ACC112 (cell line): ENCODE measurements at regions not wholly inside any gene's neighbourhood (a gene's known extent, or its start where the extent isn't known, plus 50 kb on each side); places are given as distances from the start of the nearest gene placed in this dataset.

Experiments used
- H2AFZ ChIP-seq: fragments of 200-600 bp; sonication (generic); one replicate; pipeline ENCODE4 v1.6.0; 2017; ENCODE audit warnings: antibody characterized with exemption, low read length; ENCODE audit not compliant: unreplicated experiment
- H3K27ac ChIP-seq: fragments of 200-600 bp; sonication (generic); 2 replicates; pipeline ENCODE4 v1.5.1; 2014; ENCODE audit warnings: low read depth, mild to moderate bottlenecking, antibody characterized with exemption, low read length, moderate library complexity
- H3K27me3 ChIP-seq: fragments of 200-600 bp; sonication (generic); 2 replicates; pipeline ENCODE4 v1.6.1; 2014; ENCODE audit warnings: mild to moderate bottlenecking, antibody characterized with exemption, low read length, moderate library complexity, mixed read lengths; ENCODE audit not compliant: insufficient read depth
- H3K36me3 ChIP-seq: fragments of 200-600 bp; sonication (generic); 2 replicates; pipeline ENCODE4 v1.6.1; 2016; ENCODE audit warnings: mild to moderate bottlenecking, antibody characterized with exemption, low read length, moderate library complexity, mixed read lengths; ENCODE audit not compliant: insufficient read depth
- H3K4me1 ChIP-seq: fragments of 200-600 bp; sonication (generic); one replicate; pipeline ENCODE4 v1.6.1; 2016; ENCODE audit warnings: low read length, mixed read lengths; ENCODE audit not compliant: insufficient read depth, unreplicated experiment, control insufficient read depth
- H3K4me3 ChIP-seq: fragments of 200-600 bp; sonication (generic); 2 replicates; pipeline ENCODE4 v1.5.1; 2014; ENCODE audit warnings: mild to moderate bottlenecking, low read depth, low read length
- H3K79me2 ChIP-seq: fragments of 200-600 bp; sonication (generic); one replicate; pipeline ENCODE4 v1.6.0; 2016; ENCODE audit warnings: low read length; ENCODE audit not compliant: control insufficient read depth, unreplicated experiment, insufficient read depth

DNA sequence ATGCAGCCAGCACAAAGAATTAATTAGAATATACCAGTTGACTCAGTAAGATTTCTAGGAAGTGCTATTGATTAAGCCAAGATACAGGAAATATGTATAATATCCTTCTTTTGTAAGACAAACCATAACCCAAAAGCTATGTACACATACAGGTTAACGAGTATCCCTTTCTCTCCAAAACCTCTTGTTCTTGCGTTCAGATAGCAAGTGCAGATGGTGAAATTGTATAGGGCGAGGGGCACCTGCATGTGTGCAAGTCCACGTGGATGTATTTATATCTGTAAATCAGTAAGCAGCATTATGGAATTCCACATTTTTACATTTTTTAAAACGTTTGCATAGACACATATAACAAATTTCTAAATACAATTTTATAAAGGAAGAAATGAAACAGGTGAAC lies 228.6 kb downstream of the TBXT start:
- Histone ChIP-seq H3K4me3 (no peak overlapping the region), H3K4me1 (no peaks in the 10 kb centered on the region), H3K36me3 (no peaks in the 10 kb centered on the region), H3K79me2 (no peaks in the 10 kb centered on the region), H3K27ac (no peak overlapping the region), H3K27me3 (peaks cover 3% of the 10 kb centered on the region; the same call in 1 of the 2 replicates), H2AFZ (no peak overlapping the region)

DNA sequence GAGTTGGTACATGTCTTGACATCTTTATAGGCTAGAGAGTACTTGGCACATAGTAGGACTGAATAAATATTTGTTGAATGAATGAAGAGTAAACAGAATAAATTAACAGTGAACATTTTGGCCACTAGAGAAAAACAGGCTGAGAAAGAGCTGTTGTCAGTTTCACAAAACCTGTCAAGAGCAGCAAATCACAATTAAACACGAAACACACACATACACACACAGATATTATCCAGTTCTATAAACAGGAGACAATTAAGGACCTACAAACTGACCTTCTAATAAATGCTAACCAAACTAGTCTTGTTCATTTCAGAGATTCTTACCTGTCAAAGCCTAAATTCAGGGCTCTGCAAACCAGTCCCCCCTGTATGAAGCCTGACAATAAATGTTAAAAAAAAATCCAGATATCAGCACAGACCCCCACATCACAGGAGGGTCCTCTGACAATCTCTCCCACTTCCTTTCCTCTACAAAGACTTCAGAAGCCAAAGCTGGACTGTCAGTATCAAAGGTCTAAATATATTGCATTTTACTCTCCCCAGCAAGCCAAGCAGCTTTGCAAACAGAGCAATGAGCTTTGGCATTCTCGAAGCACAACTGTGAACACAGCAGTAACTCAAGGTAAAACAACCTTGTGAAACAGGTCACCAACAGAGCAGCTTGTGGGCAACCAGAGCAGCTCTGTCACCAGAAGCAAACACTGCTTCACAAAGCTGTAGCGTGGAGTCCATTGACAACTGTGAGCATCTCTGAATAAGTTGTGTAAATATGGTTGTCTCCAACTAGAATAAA lies 229.9 kb downstream of the TBXT start:
- Histone ChIP-seq H3K4me3 (no peak overlapping the region), H3K79me2 (no peaks in the 10 kb centered on the region), H3K27ac (no peak overlapping the region), H3K36me3 (no peaks in the 10 kb centered on the region), H2AFZ (no peak overlapping the region), H3K4me1 (no peaks in the 10 kb centered on the region), H3K27me3 (peaks cover 3% of the 10 kb centered on the region; the same call in 1 of the 2 replicates)

DNA sequence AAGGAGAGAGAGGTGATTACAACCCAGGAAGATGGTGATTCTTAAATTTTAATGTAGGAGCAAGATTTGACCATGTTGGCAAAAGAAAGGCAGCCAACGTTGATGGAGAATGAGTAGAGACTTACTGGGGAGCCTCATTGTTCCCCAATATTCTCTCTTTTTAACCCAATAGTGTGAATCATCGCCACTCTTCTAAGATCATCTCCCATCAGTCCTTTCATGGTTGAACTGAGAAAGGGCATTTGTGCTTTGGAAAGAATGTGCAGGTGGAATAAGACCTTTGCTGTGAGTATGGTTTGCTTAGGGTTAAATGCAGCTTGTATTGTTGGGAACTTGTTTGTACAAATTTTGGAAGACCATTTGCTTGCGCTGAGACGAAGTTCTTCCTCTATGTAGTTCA lies 231.0 kb downstream of the TBXT start:
- no peak overlapping the region for H3K4me3 ChIP-seq
- no peaks in the 10 kb centered on the region for H3K79me2 ChIP-seq
- no peak overlapping the region for H3K27ac ChIP-seq
- H3K27me3 ChIP-seq = peaks cover 3% of the 10 kb centered on the region; the same call in 1 of the 2 replicates
- H2AFZ ChIP-seq = no peak overlapping the region
- H3K36me3 ChIP-seq = no peaks in the 10 kb centered on the region
- H3K4me1 ChIP-seq = no peaks in the 10 kb centered on the region

DNA sequence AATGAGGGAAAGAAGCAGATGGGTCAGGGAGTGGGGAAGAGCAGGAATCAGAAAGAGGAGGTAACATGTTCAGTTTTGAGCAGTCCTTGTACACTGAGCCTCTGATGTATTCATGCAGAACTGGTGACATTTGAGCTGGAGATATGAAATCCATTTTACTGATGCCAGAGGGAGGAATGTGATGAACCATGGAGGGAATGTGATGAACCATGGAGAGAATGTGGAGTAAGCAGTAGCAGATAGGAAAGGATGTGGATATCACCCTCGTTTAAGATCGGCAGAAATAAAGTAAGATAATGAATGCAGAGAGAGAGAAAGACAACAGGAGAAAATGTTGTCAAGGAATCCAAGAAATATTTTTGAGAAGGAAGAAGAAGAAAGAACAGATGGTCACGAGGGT lies 231.6 kb downstream of the TBXT start:
- H3K27ac ChIP-seq = no peak overlapping the region
- H2AFZ ChIP-seq = no peak overlapping the region
- peaks cover 3% of the 10 kb centered on the region; the same call in 1 of the 2 replicates for H3K27me3 ChIP-seq
- H3K36me3 ChIP-seq = no peaks in the 10 kb centered on the region
- H3K4me3 ChIP-seq = no peak overlapping the region
- H3K4me1 ChIP-seq = no peaks in the 10 kb centered on the region
- no peaks in the 10 kb centered on the region for H3K79me2 ChIP-seq

DNA sequence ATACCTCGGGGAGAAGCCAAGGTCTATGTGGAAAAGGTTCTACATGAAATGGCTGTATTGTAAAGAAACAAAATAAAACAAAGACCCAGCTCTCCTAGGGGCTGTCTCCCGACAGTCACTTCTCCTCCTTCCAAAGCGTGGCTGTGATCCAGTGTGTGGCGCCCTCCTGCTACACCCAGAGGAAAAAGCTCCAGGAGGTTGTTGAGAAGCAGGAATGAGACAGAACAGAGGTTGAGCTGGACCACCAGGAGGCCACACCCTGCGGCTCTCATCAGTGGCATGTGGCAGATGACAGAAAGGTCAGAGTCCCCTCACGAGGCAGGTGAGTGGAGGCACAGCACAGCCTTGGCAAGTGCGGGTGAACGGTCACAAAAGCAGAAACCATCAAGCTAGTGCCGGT lies 236.0 kb downstream of the TBXT start:
- no peak overlapping the region for H2AFZ ChIP-seq
- no peaks in the 10 kb centered on the region for H3K36me3 ChIP-seq
- no peak overlapping the region for H3K4me3 ChIP-seq

DNA sequence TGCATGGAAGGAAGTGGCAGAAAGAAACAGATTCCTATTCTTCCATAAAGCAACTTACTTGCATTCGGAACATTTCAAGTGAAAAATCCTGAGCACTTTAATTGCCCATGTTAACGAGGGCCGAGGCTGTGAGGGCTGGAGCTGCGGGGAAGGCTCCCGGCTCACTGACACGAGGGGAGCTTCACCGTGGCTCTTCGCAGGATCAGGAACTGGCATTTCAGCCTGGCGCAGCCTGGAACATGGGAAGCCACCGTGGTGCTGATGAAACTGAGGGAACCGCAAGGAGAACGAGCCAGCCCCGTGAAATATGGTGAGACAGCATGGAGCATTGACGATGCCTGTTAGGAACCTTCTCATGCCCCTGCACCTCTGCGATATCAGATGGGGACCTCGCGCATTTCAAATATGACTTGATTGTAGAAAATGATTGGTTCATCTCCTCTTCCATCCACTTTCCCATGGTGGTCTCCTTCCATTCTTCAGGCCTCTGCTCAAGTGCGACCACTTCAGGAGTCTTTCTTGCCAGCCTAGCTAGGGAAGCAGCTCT lies 236.9 kb downstream of the TBXT start:
- no peak overlapping the region for H3K27ac ChIP-seq
- H3K4me3 ChIP-seq = no peak overlapping the region
- no peaks in the 10 kb centered on the region for H3K4me1 ChIP-seq
- no peaks in the 10 kb centered on the region for H3K79me2 ChIP-seq
- H2AFZ ChIP-seq = no peak overlapping the region
- no peaks in the 10 kb centered on the region for H3K27me3 ChIP-seq
- H3K36me3 ChIP-seq = no peaks in the 10 kb centered on the region

More for the DNA sequence above, 236.0 kb downstream of the TBXT start:
- no peaks in the 10 kb centered on the region for H3K79me2 ChIP-seq
- H3K27me3 ChIP-seq = peaks cover 3% of the 10 kb centered on the region; the same call in 1 of the 2 replicates
- no peak overlapping the region for H3K27ac ChIP-seq
- H3K4me1 ChIP-seq = no peaks in the 10 kb centered on the region

DNA sequence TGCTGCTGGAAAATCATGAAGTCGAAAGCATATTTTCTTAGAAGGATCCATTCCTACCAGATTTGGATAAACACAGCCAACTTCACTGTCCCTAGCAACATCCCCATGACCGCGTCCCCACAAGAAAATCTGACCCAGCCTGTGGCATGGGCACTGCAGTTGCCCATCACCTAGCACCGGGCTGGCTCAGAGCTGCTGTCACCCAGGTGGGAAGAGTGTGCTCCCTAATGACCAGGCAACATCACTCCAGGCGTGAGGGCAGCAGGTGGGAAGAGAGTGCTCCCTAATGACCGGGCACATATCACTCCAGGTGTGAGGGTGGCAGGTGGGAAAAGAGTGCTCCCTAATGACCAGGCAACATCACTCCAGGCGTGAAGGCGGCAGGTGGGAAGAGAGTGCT lies 238.0 kb downstream of the TBXT start:
- Histone ChIP-seq H3K36me3 (no peaks in the 10 kb centered on the region), H3K4me1 (no peaks in the 10 kb centered on the region), H3K79me2 (no peaks in the 10 kb centered on the region), H3K27ac (no peak overlapping the region), H2AFZ (no peak overlapping the region), H3K27me3 (no peaks in the 10 kb centered on the region), H3K4me3 (no peak overlapping the region)

DNA sequence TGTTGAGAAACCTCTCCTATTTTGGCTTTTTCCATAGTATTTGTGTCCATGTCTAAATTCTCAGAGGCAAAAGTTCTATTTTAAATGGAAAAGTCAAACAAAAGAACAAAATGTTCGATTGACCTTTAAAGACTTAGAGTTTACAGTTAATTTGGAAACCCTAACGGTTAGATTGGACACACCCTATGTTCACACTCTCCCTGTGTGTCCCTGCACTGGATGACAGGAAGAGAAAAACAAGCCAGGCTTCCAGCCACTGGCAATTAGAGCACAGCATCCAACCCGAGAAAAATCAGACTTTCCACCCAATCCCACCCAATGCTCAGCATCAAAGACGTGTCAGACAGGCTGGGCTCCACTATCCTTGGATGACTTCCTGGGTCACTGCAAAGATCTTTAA lies 241.3 kb downstream of the TBXT start:
- Histone ChIP-seq H3K27ac (no peak overlapping the region), H3K4me1 (peaks cover 20% of the 10 kb centered on the region), H3K79me2 (no peaks in the 10 kb centered on the region), H3K4me3 (no peak overlapping the region), H3K36me3 (no peaks in the 10 kb centered on the region), H2AFZ (no peak overlapping the region), H3K27me3 (no peaks in the 10 kb centered on the region)

DNA sequence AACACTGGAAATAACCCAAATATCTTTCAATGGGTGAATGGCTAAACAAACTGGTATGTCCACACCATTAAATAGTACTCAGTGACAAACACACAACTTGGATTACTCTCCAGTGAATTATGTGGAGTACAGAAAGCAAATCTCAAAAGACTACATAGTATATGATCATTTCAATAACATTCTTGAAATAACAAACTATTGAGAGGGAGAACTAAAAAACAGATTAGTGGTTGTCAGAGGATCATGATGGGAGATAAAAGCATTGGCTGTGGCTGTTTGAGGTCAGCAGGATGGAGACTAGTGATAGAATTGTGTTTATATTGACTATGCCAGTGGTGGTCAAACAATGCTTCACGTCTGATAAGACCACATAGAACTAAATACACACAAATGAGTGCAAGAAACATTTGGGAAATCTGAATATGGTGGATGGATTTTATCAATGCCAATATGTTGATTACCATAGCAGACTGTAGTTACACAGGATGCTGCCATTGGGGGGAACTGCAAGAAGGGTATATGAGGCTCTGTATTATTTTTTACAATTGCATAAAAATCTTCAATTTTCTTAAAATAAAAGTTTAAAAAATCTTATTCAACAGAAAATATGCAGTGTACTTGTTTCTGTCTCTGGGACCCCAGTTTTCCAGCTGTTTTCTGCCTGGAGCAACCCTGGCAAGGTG lies 242.0 kb downstream of the TBXT start:
- Histone ChIP-seq H3K27ac (peak overlapping the region; percentile 50; the same call in 1 of the 2 replicates), H2AFZ (no peak overlapping the region), H3K4me1 (peaks cover 24% of the 10 kb centered on the region), H3K4me3 (no peak overlapping the region), H3K36me3 (no peaks in the 10 kb centered on the region), H3K79me2 (no peaks in the 10 kb centered on the region), H3K27me3 (no peaks in the 10 kb centered on the region)

DNA sequence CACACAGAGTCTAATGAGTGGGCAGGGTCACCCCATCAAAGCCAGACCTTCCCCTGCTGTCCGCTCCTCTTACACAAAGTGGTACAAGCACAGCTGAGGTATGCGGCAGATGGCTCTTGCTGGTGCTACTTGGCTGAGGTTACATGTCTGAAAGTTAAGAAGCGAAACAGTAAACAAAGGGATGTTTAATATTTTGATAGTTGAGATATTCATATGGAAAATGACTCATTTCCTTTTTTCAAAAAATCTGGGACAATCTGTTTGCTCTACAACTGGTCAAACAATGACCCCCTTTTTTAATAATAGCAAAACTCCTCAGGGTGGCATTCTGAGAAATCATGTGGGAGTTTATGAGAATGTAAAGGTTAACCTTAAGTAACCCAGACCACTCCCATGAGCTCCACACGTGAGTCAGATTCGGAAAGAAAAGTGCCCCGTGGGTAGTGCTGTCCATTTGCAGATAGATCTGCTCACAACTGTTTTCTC lies 245.3 kb downstream of the TBXT start:
- H3K4me3 ChIP-seq = 0 out of 2 replicates have a peak overlapping the region, but pooled peaks have one; percentile 16
- peak overlapping the region; percentile 83 for H3K27ac ChIP-seq
- H3K79me2 ChIP-seq = no peaks in the 10 kb centered on the region

More for the DNA sequence above, 245.3 kb downstream of the TBXT start:
- Histone ChIP-seq H3K36me3 (no peaks in the 10 kb centered on the region), H3K27me3 (no peaks in the 10 kb centered on the region), H3K4me1 (peaks cover 24% of the 10 kb centered on the region), H2AFZ (no peak overlapping the region)
